ENCODE measurements at regions not wholly inside any gene's neighbourhood (a gene's known extent, or its start where the extent isn't known, plus 50 kb on each side); places are given as distances from the start of the nearest gene placed in this dataset.

GRCh38 chr20:59519707-59520014 is 84.7 kb upstream of the PHACTR3 start:
- CTCF ChIA-PET (ENCODE audit: low intra/inter-chr PET ratio), result interaction anchor here (0.7 kb wide), 1 partner anchor 33 kb away, joined by 3 read pairs; no protein-coding TSS in a partner anchor
- no peak overlapping the region for H3K4me3 ChIP-seq
- in situ Hi-C loops (cut with MboI), result no loop called here
- intact Hi-C loops (cut with micrococcal nuclease), result no loop called here
- no peaks in the 10 kb centered on the region for H3K36me3 ChIP-seq (ENCODE audit: control insufficient read depth, insufficient read depth, low read length)
- BruUV-seq (replicated peaks), result no TSS peak
- 0% methylated on average over 1 of the region's 1 CpG for WGBS (ENCODE audit: insufficient coverage, low coverage, missing lambda C conversion rate)
- no peak for TF ChIP-seq EP300 (IDR thresholded peaks at IDR 0.05; ENCODE audit: low read length)
- no peak overlapping the region for H3K27ac ChIP-seq (ENCODE audit: extremely low read depth, low read depth, low read length)
- no peaks in the 10 kb centered on the region for H3K9me1 ChIP-seq (ENCODE audit: control insufficient read depth, insufficient read depth, low read length)
- POLR2A ChIA-PET, result no interaction called here
- H3K4me2 ChIP-seq (ENCODE audit: insufficient read depth, low read length), result no peak overlapping the region
- H3K27me3 ChIP-seq (ENCODE audit: control insufficient read depth in 2 of 2, insufficient read depth in 2 of 2, low read length in 2 of 2), result peaks cover 0 to 6% of the 10 kb centered on the region in 2 experiments; a peak in 2 of 5 replicates
- no peaks in the 10 kb centered on the region for H4K20me1 ChIP-seq (replicated peaks; ENCODE audit: control insufficient read depth, insufficient read depth, low read length)
- H3K4me1 ChIP-seq (replicated peaks in 1 of 2; ENCODE audit: control insufficient read depth in 2 of 2, insufficient read depth in 2 of 2, low read length in 2 of 2), result peaks cover 0 to 5% of the 10 kb centered on the region in 2 experiments; a peak in 1 of 5 replicates
- H3K9ac ChIP-seq (ENCODE audit: insufficient read depth in 1 of 2, low read depth in 2 of 2, low read length in 2 of 2), result no peak overlapping the region
- H3K9me3 ChIP-seq (replicated peaks; ENCODE audit: control insufficient read depth, insufficient read depth, low read depth, low read length), result no peaks in the 10 kb centered on the region
- no peaks in the 10 kb centered on the region for H3K79me2 ChIP-seq (ENCODE audit: control insufficient read depth, insufficient read depth, low read length)
- no peak for FAIRE-seq
- ATAC-seq, result no peak
- H2AFZ ChIP-seq (ENCODE audit: low read depth, low read length), result no peak overlapping the region
- no peak for DNase-seq (ENCODE audit: extremely low read depth in 1 of 4, low spot score in 3 of 4)

DNA sequence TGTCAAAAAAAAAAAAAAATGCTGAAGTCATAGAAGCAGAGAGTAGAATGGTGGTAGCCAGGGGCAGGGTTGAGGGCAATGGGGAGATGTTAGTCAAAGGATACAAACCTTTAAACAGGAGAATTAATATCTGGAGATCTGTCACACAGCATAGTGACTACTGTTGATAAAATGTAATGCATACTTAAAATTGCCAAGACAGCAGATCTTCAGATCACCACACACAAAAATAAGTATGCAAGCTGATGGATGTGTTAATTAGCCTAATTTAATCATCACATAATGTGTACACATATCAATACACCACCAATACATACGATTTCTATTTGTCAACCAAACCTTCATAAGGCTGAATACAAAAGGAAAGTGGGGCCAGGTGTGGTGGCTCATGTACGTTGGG is 83.5 kb upstream of the PHACTR3 start:
- H3K79me2 ChIP-seq (ENCODE audit: control insufficient read depth, insufficient read depth, low read length), result no peaks in the 10 kb centered on the region
- intact Hi-C loops (cut with micrococcal nuclease), result no loop called here
- BruUV-seq (replicated peaks), result no TSS peak
- FAIRE-seq, result no peak
- no peak overlapping the region for H3K27ac ChIP-seq (ENCODE audit: extremely low read depth, low read depth, low read length)
- H3K27me3 ChIP-seq (ENCODE audit: control insufficient read depth in 2 of 2, insufficient read depth in 2 of 2, low read length in 2 of 2), result peaks cover 0 to 5% of the 10 kb centered on the region in 2 experiments; a peak in 2 of 5 replicates
- no peak for TF ChIP-seq ZNF512 (tag; IDR thresholded peaks at IDR 0.05)
- no peak overlapping the region for H3K4me3 ChIP-seq
- no peaks in the 10 kb centered on the region for H3K9me1 ChIP-seq (ENCODE audit: control insufficient read depth, insufficient read depth, low read length)
- H3K4me1 ChIP-seq (replicated peaks in 1 of 2; ENCODE audit: control insufficient read depth in 2 of 2, insufficient read depth in 2 of 2, low read length in 2 of 2), result peaks cover 0 to under 1% of the 10 kb centered on the region in 2 experiments; a peak in 1 of 5 replicates
- H4K20me1 ChIP-seq (replicated peaks; ENCODE audit: control insufficient read depth, insufficient read depth, low read length), result no peaks in the 10 kb centered on the region
- H3K9me3 ChIP-seq (replicated peaks; ENCODE audit: control insufficient read depth, insufficient read depth, low read depth, low read length), result no peaks in the 10 kb centered on the region
- no peak overlapping the region for H3K9ac ChIP-seq (ENCODE audit: insufficient read depth in 1 of 2, low read depth in 2 of 2, low read length in 2 of 2)
- ChIA-PET POLR2A (no interaction called here), CTCF (ENCODE audit: low intra/inter-chr PET ratio) (no interaction called here)
- in situ Hi-C loops (cut with MboI), result no loop called here
- H2AFZ ChIP-seq (ENCODE audit: low read depth, low read length), result no peak overlapping the region
- DNase-seq (ENCODE audit: extremely low read depth in 1 of 4, low spot score in 3 of 4), result no peak
- 0% methylated on average over 2 of the region's 2 CpGs for WGBS (ENCODE audit: insufficient coverage, low coverage, missing lambda C conversion rate)
- no peaks in the 10 kb centered on the region for H3K36me3 ChIP-seq (ENCODE audit: control insufficient read depth, insufficient read depth, low read length)
- no peak overlapping the region for H3K4me2 ChIP-seq (ENCODE audit: insufficient read depth, low read length)
- no peak for ATAC-seq

All from K562 (cell line).